GM18499 (cell line): ENCODE measurements at regions not wholly inside any gene's neighbourhood (a gene's known extent, or its start where the extent isn't known, plus 50 kb on each side); places are given as distances from the start of the nearest gene placed in this dataset.

Experiments
- ATAC-seq: cut with Tn5 transposase; IDR thresholded peaks from one replicate; pipeline ENCODE4 v1.9.1; 2021; ENCODE audit warnings: moderate number of reproducible peaks; ENCODE audit not compliant: insufficient read depth, unreplicated experiment

GRCh38 chr12:46439793-46440511, 67.4 kb upstream of the SLC38A2 start:
- ATAC-seq, result no peak

- no peak for ATAC-seq
Measured at GRCh38 chr12:46438719-46439319, 66.2 kb upstream of the SLC38A2 start.

GRCh38 chr12:46438256-46438655, 65.7 kb upstream of the SLC38A2 start:
- no peak for ATAC-seq

- no peak for ATAC-seq
Measured at GRCh38 chr12:46437469-46437868, 64.9 kb upstream of the SLC38A2 start.

- ATAC-seq, result no peak
Measured at GRCh38 chr12:46436747-46437146, 64.2 kb upstream of the SLC38A2 start.

GRCh38 chr12:46435625-46436024, 63.1 kb upstream of the SLC38A2 start:
- ATAC-seq, result no peak

- ATAC-seq, result no peak
Measured at GRCh38 chr12:46435029-46435428, 62.5 kb upstream of the SLC38A2 start.

- no peak for ATAC-seq
Measured at GRCh38 chr12:46433829-46434228, 61.3 kb upstream of the SLC38A2 start.

GRCh38 chr12:46432325-46432724, 59.8 kb upstream of the SLC38A2 start:
- no peak for ATAC-seq

GRCh38 chr12:46430340-46430948, 57.9 kb upstream of the SLC38A2 start:
- no peak for ATAC-seq
